Caco-2 (cell line): ENCODE measurements at regions not wholly inside any gene's neighbourhood (a gene's known extent, or its start where the extent isn't known, plus 50 kb on each side); places are given as distances from the start of the nearest gene placed in this dataset.

Experiments used
- BruUV-seq: library from RNA; stranded (reverse); fragments of 400-500 nt; replicated peaks from 2 replicates; lab custom pipeline; 2021; lab: Mats Ljungman, UMichigan
- CTCF ChIA-PET: fragments of 300-600 bp; sonication (Branson Sonifier 250); formaldehyde crosslinking; loops from one replicate; lab custom pipeline; 2022; ENCODE audit warnings: antibody characterized with exemption; lab: Charles Lee
- POLR2A ChIA-PET: fragments of 300-600 bp; sonication (Branson Sonifier 250); formaldehyde crosslinking; loops from one replicate; lab custom pipeline; 2022; ENCODE audit warnings: antibody characterized with exemption; lab: Charles Lee
- DNase-seq, 2 experiments: peaks; one replicate each; pipeline versions ENCODE4 v3.0.0 to v3.0.0-alpha.2; 2020 to 2022
- H3K27me3 ChIP-seq: replicated peaks from 2 replicates; pipeline ENCODE4 v1.6.0; 2011; ENCODE audit warnings: low read length; ENCODE audit not compliant: control insufficient read depth, insufficient read depth
- H3K36me3 ChIP-seq: 2 replicates; pipeline ENCODE4 v1.5.1; 2011; ENCODE audit warnings: low read length; ENCODE audit not compliant: control insufficient read depth, insufficient read depth
- H3K4me1 ChIP-seq: fragments of 250-450 bp; sonication (Bioruptor Pico); 2 replicates; pipeline ENCODE4 v1.5.1; 2020; ENCODE audit warnings: mild to moderate bottlenecking
- H3K4me3 ChIP-seq: 2 replicates; pipeline ENCODE4 v1.5.1; 2011; ENCODE audit warnings: low read depth, mild to moderate bottlenecking, control low read depth, low read length
- H3K9me3 ChIP-seq: fragments of 250-450 bp; sonication (Bioruptor Pico); 2 replicates; pipeline ENCODE4 v1.5.1; 2020; ENCODE audit warnings: mild to moderate bottlenecking, moderate library complexity
- H3K27ac Mint-ChIP-seq: one replicate; pipeline ENCODE4 v1.8.0; 2022; ENCODE audit warnings: mixed read lengths; ENCODE audit not compliant: unreplicated experiment
- H3K27me3 Mint-ChIP-seq: one replicate; pipeline ENCODE4 v1.8.0; 2022; ENCODE audit warnings: mixed read lengths; ENCODE audit not compliant: insufficient read depth, unreplicated experiment
- H3K36me3 Mint-ChIP-seq: one replicate; pipeline ENCODE4 v1.8.0; 2022; ENCODE audit warnings: mild to moderate bottlenecking, mixed read lengths; ENCODE audit not compliant: insufficient read depth, unreplicated experiment
- H3K4me1 Mint-ChIP-seq: one replicate; pipeline ENCODE4 v1.8.0; 2022; ENCODE audit warnings: low read depth, mixed read lengths; ENCODE audit not compliant: unreplicated experiment
- H3K4me3 Mint-ChIP-seq: one replicate; pipeline ENCODE4 v1.8.0; 2022; ENCODE audit warnings: mild to moderate bottlenecking, moderate library complexity, mixed read lengths; ENCODE audit not compliant: unreplicated experiment
- H3K9me3 Mint-ChIP-seq: one replicate; pipeline ENCODE4 v1.8.0; 2022; ENCODE audit warnings: mixed read lengths; ENCODE audit not compliant: unreplicated experiment
- intact Hi-C: fragments of 100-400 bp; cut with micrococcal nuclease; formaldehyde crosslinking; loops from one replicate; pipeline ENCODE4 v1.10.0; 2022; ENCODE audit not compliant: unreplicated experiment
- TF ChIP-seq, protein P1 (sequence below), 2 experiments: fragments of 200-600 bp in 1 of 2; IDR thresholded peaks; 1 replicate in 1 of 2; 2 replicates in 1 of 2; pipeline versions ENCODE4 v1.5.1 to v1.8.0; 2011 to 2022; ENCODE audit warnings: antibody characterized with exemption in 1 of 2, control low read depth in 1 of 2, inconsistent platforms in 1 of 2, low read depth in 1 of 2, low read length in 1 of 2, mild to moderate bottlenecking in 1 of 2, moderate library complexity in 1 of 2; ENCODE audit not compliant: insufficient read depth in 1 of 2, severe bottlenecking in 1 of 2, unreplicated experiment in 1 of 2

DNA sequence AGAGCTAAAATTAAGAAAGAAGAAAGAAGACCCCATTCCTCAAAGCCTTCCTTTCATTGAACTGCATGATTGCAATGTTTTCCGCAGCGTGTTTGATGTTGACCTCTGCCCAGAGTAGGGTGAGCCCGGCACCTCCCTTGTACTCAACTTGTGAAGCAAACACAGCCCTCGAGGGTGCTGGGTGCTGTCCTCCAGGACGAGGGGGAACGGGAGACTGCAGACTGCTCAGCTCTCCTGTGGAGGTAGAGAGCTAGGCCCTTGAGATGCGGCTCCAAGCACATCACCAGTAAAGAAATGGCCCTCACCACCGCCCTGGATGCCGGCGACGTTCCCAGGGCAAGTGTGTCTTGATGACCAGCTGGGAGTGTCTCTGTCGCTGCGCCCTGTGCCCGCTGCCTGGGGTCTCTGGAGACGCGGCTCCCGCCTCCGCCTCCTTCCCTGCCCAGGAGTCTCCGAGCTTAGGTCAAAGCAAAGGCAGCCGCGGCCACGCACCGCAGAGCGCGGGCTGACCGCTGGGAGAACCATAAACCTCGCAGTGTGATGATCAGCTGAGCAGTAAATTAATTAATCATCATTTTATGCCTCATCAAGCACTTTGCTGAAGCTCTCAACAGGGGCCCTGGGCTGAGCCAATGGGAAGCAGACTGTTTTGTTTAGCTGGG, 108.7 kb downstream of the IRX2 start:
- H3K4me3 ChIP-seq: no peak overlapping the region
- H3K27me3 ChIP-seq: no peaks in the 10 kb centered on the region
- no peaks in the 10 kb centered on the region for H3K36me3 ChIP-seq
- Mint-ChIP-seq H3K9me3 (no peaks in the 10 kb centered on the region), H3K4me3 (no peak overlapping the region), H3K4me1 (no peaks in the 10 kb centered on the region), H3K36me3 (no peaks in the 10 kb centered on the region), H3K27me3 (peaks cover 6% of the 10 kb centered on the region), H3K27ac (no peak overlapping the region)
- POLR2A ChIA-PET: no interaction called here
- CTCF ChIA-PET: no interaction called here
- no peaks in the 10 kb centered on the region for H3K9me3 ChIP-seq
- intact Hi-C loops: no loop called here
- no peak for DNase-seq
- TF ChIP-seq, protein P1, sequence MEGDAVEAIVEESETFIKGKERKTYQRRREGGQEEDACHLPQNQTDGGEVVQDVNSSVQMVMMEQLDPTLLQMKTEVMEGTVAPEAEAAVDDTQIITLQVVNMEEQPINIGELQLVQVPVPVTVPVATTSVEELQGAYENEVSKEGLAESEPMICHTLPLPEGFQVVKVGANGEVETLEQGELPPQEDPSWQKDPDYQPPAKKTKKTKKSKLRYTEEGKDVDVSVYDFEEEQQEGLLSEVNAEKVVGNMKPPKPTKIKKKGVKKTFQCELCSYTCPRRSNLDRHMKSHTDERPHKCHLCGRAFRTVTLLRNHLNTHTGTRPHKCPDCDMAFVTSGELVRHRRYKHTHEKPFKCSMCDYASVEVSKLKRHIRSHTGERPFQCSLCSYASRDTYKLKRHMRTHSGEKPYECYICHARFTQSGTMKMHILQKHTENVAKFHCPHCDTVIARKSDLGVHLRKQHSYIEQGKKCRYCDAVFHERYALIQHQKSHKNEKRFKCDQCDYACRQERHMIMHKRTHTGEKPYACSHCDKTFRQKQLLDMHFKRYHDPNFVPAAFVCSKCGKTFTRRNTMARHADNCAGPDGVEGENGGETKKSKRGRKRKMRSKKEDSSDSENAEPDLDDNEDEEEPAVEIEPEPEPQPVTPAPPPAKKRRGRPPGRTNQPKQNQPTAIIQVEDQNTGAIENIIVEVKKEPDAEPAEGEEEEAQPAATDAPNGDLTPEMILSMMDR (IDR thresholded peaks at IDR 0.05; ENCODE audit: insufficient read depth in 1 of 2, low read depth in 1 of 2, low read length in 1 of 2, severe bottlenecking in 1 of 2, unreplicated experiment in 1 of 2): no peak
- H3K4me1 ChIP-seq: no peaks in the 10 kb centered on the region
- BruUV-seq: no TSS peak

DNA sequence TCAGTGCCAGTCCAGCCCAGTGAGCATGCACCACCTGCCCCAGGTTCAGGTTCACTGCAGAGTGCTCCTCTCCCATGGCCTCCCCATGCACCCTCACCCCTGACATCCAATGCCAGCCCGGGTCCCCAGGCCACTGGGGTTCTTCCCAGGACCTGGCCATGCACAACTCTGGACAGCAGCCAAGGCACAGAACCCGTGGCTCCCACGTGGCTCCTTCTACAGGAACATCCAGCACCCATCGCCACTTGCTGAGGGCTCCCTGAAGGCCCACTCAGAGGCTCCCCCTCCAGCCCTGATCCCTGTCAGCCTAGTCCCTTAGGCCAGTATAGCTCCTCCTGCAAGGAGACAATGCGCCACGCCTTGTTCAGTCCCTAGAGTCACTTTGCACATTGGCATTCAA, 110.8 kb downstream of the IRX2 start:
- Mint-ChIP-seq H3K27ac (no peak overlapping the region), H3K9me3 (no peaks in the 10 kb centered on the region), H3K36me3 (no peaks in the 10 kb centered on the region), H3K4me3 (no peak overlapping the region), H3K27me3 (peaks cover 13% of the 10 kb centered on the region), H3K4me1 (no peaks in the 10 kb centered on the region)
- no TSS peak for BruUV-seq
- ChIA-PET CTCF (no interaction called here), POLR2A (no interaction called here)
- DNase-seq: no peak
- Histone ChIP-seq H3K4me3 (no peak overlapping the region), H3K27me3 (no peaks in the 10 kb centered on the region), H3K9me3 (no peaks in the 10 kb centered on the region), H3K36me3 (no peaks in the 10 kb centered on the region), H3K4me1 (no peaks in the 10 kb centered on the region)
- TF ChIP-seq, protein P1 (IDR thresholded peaks at IDR 0.05; ENCODE audit: insufficient read depth in 1 of 2, low read depth in 1 of 2, low read length in 1 of 2, severe bottlenecking in 1 of 2, unreplicated experiment in 1 of 2): no peak
- intact Hi-C loops: no loop called here

- Mint-ChIP-seq H3K9me3 (no peaks in the 10 kb centered on the region), H3K27ac (no peak overlapping the region), H3K27me3 (peaks cover 16% of the 10 kb centered on the region), H3K4me1 (no peaks in the 10 kb centered on the region), H3K4me3 (no peak overlapping the region), H3K36me3 (no peaks in the 10 kb centered on the region)
- intact Hi-C loops: no loop called here
- Histone ChIP-seq H3K4me3 (no peak overlapping the region), H3K4me1 (no peaks in the 10 kb centered on the region), H3K27me3 (no peaks in the 10 kb centered on the region), H3K9me3 (no peaks in the 10 kb centered on the region), H3K36me3 (no peaks in the 10 kb centered on the region)
- TF ChIP-seq, protein P1 (IDR thresholded peaks at IDR 0.05; ENCODE audit: insufficient read depth in 1 of 2, low read depth in 1 of 2, low read length in 1 of 2, severe bottlenecking in 1 of 2, unreplicated experiment in 1 of 2): no peak
- no TSS peak for BruUV-seq
- DNase-seq: no peak
- POLR2A ChIA-PET: no interaction called here
- CTCF ChIA-PET: no interaction called here
Measured at GRCh38 chr5:2639425-2639824, 112.1 kb downstream of the IRX2 start.
